HG03460 (cell line): ENCODE measurements at regions not wholly inside any gene's neighbourhood (a gene's known extent, or its start where the extent isn't known, plus 50 kb on each side); places are given as distances from the start of the nearest gene placed in this dataset.
"Not testable (repeated sequence)": the region's sequence is repeated elsewhere in the genome, so short reads cannot be mapped to it uniquely, and the experiment has no call there.

Experiments used
- ATAC-seq: cut with Tn5 transposase; IDR thresholded peaks from one replicate; pipeline ENCODE4 v1.9.1; 2021; ENCODE audit not compliant: unreplicated experiment

- no peak for ATAC-seq
These were observed 89.9 kb upstream of the HAPLN1 start for GRCh38 chr5:83810511-83810910.

- no peak for ATAC-seq
These were observed 82.0 kb upstream of the HAPLN1 start for GRCh38 chr5:83802686-83803085.

GRCh38 chr5:83800201-83800600, 79.5 kb upstream of the HAPLN1 start:
- ATAC-seq: no peak

- not testable (repeated sequence) for ATAC-seq
These were observed 78.4 kb upstream of the HAPLN1 start for GRCh38 chr5:83799020-83799419.

GRCh38 chr5:83789371-83789770, 68.7 kb upstream of the HAPLN1 start:
- no peak for ATAC-seq

- no peak for ATAC-seq
These were observed 67.0 kb upstream of the HAPLN1 start for GRCh38 chr5:83787631-83788030.

GRCh38 chr5:83785176-83785668, 64.6 kb upstream of the HAPLN1 start:
- no peak for ATAC-seq

- ATAC-seq: no peak
These were observed 60.2 kb upstream of the HAPLN1 start for GRCh38 chr5:83780699-83781350.

GRCh38 chr5:83777856-83778255, 57.2 kb upstream of the HAPLN1 start:
- ATAC-seq: no peak

- no peak for ATAC-seq
These were observed 55.9 kb upstream of the HAPLN1 start for GRCh38 chr5:83776437-83777031.
